T-helper 2 cell treated with Interferon-gamma antibody and Interleukin-4, amounts not matched to agents 5 μg/mL and 100 μg/mL, for 36 hours (primary cell): ENCODE measurements at regions not wholly inside any gene's neighbourhood (a gene's known extent, or its start where the extent isn't known, plus 50 kb on each side); places are given as distances from the start of the nearest gene placed in this dataset.
"Not testable (repeated sequence)": the region's sequence is repeated elsewhere in the genome, so short reads cannot be mapped to it uniquely, and the experiment has no call there.

Experiments used
- DNase-seq: peaks from one replicate; pipeline ENCODE4 v3.0.0; 2021; ENCODE audit warnings: low spot score
- H3K27ac Mint-ChIP-seq: one replicate; pipeline ENCODE4 v1.8.0; 2021; ENCODE audit warnings: mild to moderate bottlenecking, mixed read lengths
- H3K27me3 Mint-ChIP-seq: one replicate; pipeline ENCODE4 v1.8.0; 2021; ENCODE audit warnings: low read depth, mixed read lengths
- H3K36me3 Mint-ChIP-seq: one replicate; pipeline ENCODE4 v1.8.0; 2021; ENCODE audit warnings: low read depth, mixed read lengths
- H3K4me1 Mint-ChIP-seq: one replicate; pipeline ENCODE4 v1.8.0; 2021; ENCODE audit warnings: low read depth, mixed read lengths
- H3K4me3 Mint-ChIP-seq: one replicate; pipeline ENCODE4 v1.8.0; 2022; ENCODE audit warnings: mild to moderate bottlenecking, moderate library complexity, mixed read lengths
- H3K9me3 Mint-ChIP-seq: one replicate; pipeline ENCODE4 v1.8.0; 2021; ENCODE audit warnings: mixed read lengths

DNA sequence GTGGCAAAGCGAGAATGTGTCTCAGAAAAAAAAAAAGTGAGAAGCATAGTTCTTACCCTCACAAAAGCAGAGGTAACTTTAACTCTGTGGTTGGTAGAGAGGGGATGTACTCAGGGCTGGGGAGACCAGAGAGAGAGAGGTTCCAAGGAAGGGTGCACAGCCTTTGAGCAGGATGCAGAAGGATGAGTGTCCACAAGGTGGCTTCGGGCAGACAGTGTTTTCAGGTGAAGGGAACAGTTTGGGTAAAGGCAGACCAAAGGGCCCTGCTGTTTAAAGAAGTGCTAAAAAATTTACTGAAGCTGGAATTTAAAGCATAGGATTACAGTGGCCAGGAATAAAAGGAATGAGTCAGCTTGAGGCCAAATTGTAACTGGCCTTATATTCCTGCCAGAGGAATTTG, 2240.6 kb downstream of the EPHA3 start:
- peaks cover 41% of the 10 kb centered on the region for H3K9me3 Mint-ChIP-seq
- H3K4me3 Mint-ChIP-seq, H3K36me3 Mint-ChIP-seq: not testable (repeated sequence)

GRCh38 chr3:91349072-91349471, 2241.7 kb downstream of the EPHA3 start:
- H3K27me3 Mint-ChIP-seq: not testable (repeated sequence)

More for the DNA sequence above, 2240.6 kb downstream of the EPHA3 start:
- not testable (repeated sequence) for H3K4me1 Mint-ChIP-seq, DNase-seq, H3K27me3 Mint-ChIP-seq, H3K27ac Mint-ChIP-seq

DNA sequence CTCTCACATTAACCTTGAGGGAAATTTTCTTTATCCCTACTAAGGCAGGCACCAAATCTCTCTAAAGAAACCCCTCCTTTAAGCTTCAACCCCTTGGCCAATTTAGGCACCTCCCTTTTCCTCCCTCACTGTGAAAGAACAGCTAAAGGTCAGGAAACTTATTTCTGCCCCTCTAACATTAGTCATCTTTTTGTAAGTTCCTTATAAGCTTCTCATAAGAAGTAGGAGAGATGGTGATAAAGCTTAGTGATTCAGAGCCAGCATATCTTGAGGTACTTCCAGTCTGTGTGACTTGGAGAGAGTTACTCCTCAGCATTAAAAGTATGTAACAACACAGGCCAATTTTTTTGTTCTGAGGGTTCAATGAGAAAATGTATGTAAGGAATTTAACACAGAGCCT, 2244.7 kb downstream of the EPHA3 start:
- not testable (repeated sequence) for H3K27me3 Mint-ChIP-seq, H3K27ac Mint-ChIP-seq, H3K4me1 Mint-ChIP-seq, DNase-seq, H3K4me3 Mint-ChIP-seq, H3K36me3 Mint-ChIP-seq
- peaks cover 36% of the 10 kb centered on the region for H3K9me3 Mint-ChIP-seq

More at GRCh38 chr3:91349072-91349471, 2241.7 kb downstream of the EPHA3 start:
- H3K4me3 Mint-ChIP-seq, DNase-seq, H3K4me1 Mint-ChIP-seq, H3K36me3 Mint-ChIP-seq, H3K27ac Mint-ChIP-seq: not testable (repeated sequence)
- peaks cover 38% of the 10 kb centered on the region for H3K9me3 Mint-ChIP-seq

GRCh38 chr3:91359278-91359677, 2251.9 kb downstream of the EPHA3 start:
- not testable (repeated sequence) for DNase-seq, H3K4me1 Mint-ChIP-seq, H3K27ac Mint-ChIP-seq, H3K4me3 Mint-ChIP-seq, H3K36me3 Mint-ChIP-seq, H3K27me3 Mint-ChIP-seq
- peaks cover 38% of the 10 kb centered on the region for H3K9me3 Mint-ChIP-seq

DNA sequence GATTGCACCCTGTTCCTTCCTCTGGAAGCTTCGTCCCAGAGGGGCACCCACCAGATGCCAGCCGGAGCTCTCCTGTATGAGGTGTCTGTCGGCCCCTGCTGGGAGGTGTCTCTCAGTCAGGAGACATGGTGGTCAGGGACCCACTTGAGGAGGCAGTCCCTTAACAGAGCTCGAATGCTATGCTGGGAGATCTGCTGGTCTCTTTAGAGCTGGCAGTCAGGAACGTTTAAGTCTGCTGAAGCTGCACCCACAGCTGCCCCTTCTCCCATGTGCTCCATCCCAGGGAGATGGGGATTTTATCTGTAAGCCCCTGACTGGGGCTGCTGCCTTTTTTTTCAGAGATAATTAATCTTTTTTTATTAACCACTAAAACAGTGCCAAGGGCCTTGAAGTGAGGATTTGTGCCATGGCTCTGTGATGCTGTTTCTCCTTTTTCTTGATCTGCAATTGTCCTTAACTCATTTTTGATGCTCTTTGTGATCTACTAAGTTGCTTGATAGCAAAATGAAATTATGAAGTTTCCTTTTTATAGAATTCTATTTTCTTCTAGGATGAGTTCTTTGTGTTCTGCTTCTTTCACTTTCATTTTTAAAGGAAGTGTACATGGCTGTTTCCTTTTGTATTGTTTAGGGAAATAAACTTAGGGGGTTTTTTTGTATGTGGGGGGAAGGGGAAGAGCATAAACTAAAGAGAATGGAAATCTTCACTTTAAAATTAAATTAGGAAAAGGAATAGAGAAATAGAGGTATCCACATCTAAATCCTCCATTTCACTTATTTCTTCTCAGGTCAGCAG, 2275.9 kb downstream of the EPHA3 start:
- H3K27me3 Mint-ChIP-seq, H3K36me3 Mint-ChIP-seq, DNase-seq, H3K4me3 Mint-ChIP-seq, H3K4me1 Mint-ChIP-seq: not testable (repeated sequence)
- Mint-ChIP-seq H3K9me3 (peaks cover 45% of the 10 kb centered on the region), H3K27ac (peak overlapping the region; percentile 52)

GRCh38 chr3:91403938-91404337, 2296.5 kb downstream of the EPHA3 start:
- not testable (repeated sequence) for H3K27me3 Mint-ChIP-seq, H3K4me3 Mint-ChIP-seq, H3K36me3 Mint-ChIP-seq, H3K4me1 Mint-ChIP-seq, H3K27ac Mint-ChIP-seq, DNase-seq
- H3K9me3 Mint-ChIP-seq: peaks cover 30% of the 10 kb centered on the region

DNA sequence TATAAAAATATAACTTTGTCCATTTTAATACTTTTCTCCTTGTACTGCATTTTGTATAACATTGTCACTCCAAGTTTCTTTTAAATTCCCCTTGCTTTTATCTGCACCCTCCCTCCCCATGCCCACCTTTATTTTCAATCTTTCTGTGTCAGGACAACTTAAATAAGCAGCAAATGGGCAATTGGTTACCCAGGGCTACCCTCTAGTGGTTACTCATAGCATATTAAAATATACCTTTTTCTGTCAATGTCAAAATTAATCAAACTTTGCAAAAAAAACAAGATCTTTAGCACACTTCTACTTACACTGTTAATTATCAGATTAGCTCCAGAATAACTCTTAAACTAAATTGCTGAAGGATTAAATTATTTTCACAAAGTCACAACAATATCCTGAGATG, 2334.6 kb downstream of the EPHA3 start:
- H3K9me3 Mint-ChIP-seq: peaks cover 12% of the 10 kb centered on the region
- not testable (repeated sequence) for H3K27me3 Mint-ChIP-seq, H3K4me3 Mint-ChIP-seq, H3K36me3 Mint-ChIP-seq, DNase-seq, H3K27ac Mint-ChIP-seq, H3K4me1 Mint-ChIP-seq

DNA sequence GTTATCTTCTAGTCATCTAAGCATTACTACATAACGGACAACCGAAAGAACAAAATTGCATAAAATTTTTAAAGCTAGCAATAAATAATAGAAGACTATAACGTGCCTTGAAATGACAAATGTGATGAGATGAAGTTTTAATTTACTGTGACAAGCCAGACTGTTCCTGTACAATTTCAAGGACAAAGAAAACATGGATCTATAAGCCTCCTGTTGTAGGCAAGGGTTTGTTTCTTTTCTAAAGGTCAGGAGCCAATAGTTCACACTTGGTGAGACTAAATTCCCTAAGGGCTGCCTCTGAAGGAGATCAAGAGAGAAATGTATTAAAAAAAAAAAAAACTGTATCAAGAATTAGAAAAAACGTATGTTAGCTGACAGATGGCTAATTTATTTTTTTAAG, 2335.1 kb downstream of the EPHA3 start:
- H3K27me3 Mint-ChIP-seq, H3K27ac Mint-ChIP-seq, H3K4me1 Mint-ChIP-seq, H3K4me3 Mint-ChIP-seq, DNase-seq, H3K36me3 Mint-ChIP-seq: not testable (repeated sequence)
- peaks cover 11% of the 10 kb centered on the region for H3K9me3 Mint-ChIP-seq

- not testable (repeated sequence) for H3K27me3 Mint-ChIP-seq, H3K27ac Mint-ChIP-seq, H3K4me1 Mint-ChIP-seq, DNase-seq, H3K36me3 Mint-ChIP-seq, H3K4me3 Mint-ChIP-seq
- peaks cover 11% of the 10 kb centered on the region for H3K9me3 Mint-ChIP-seq
Measured at GRCh38 chr3:91448379-91448778, 2341.0 kb downstream of the EPHA3 start.

DNA sequence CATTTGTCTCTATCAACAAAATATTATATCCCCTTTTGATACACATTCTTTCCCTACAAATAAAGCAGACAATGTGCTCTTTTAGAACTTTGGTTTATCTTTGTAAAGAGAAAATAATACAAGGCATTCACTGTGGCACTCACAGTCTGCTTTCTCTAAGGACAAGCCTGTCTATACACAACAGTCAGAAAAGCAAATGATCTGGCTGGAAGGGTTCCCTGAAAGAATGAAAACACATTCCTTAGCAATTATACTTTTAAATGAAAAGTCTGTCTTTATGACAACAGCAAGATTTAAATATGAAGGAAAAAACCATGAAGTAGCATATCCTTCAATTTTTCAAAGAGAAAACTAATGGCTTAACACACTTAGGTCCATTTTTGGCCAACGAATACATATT, 2359.1 kb downstream of the EPHA3 start:
- not testable (repeated sequence) for H3K4me3 Mint-ChIP-seq, DNase-seq, H3K27me3 Mint-ChIP-seq, H3K36me3 Mint-ChIP-seq, H3K4me1 Mint-ChIP-seq, H3K9me3 Mint-ChIP-seq, H3K27ac Mint-ChIP-seq

DNA sequence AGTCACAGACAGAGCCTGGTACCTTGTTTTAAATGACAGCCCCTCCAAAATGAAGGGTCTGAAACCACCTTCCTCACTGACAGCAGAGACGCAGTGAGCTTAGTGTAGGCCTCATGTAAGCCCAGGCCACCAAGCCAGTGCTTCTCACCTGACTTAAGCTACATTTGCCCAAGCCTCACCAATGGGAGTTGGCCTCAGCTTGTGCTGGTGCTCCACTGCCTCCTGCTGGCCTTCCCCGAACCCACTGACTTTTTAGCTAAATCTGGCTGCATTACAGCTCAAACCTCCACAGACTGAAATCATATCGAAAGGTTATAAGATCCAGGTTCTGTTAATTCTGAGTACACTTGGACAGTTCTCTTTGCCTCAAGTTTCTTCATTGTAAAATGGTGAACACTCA, 2361.8 kb downstream of the EPHA3 start:
- H3K27ac Mint-ChIP-seq, H3K27me3 Mint-ChIP-seq, DNase-seq, H3K4me3 Mint-ChIP-seq, H3K36me3 Mint-ChIP-seq, H3K4me1 Mint-ChIP-seq: not testable (repeated sequence)
- peaks cover 15% of the 10 kb centered on the region for H3K9me3 Mint-ChIP-seq

- H3K27me3 Mint-ChIP-seq, H3K4me3 Mint-ChIP-seq, H3K4me1 Mint-ChIP-seq, DNase-seq, H3K27ac Mint-ChIP-seq, H3K36me3 Mint-ChIP-seq: not testable (repeated sequence)
- peaks cover 22% of the 10 kb centered on the region for H3K9me3 Mint-ChIP-seq
Measured at GRCh38 chr3:91485026-91485425, 2377.6 kb downstream of the EPHA3 start.

GRCh38 chr3:91485891-91486290, 2378.5 kb downstream of the EPHA3 start:
- DNase-seq, H3K27ac Mint-ChIP-seq, H3K27me3 Mint-ChIP-seq, H3K36me3 Mint-ChIP-seq, H3K4me1 Mint-ChIP-seq, H3K4me3 Mint-ChIP-seq: not testable (repeated sequence)
- H3K9me3 Mint-ChIP-seq: peaks cover 18% of the 10 kb centered on the region

GRCh38 chr3:91497712-91498111, 2390.3 kb downstream of the EPHA3 start:
- peaks cover 28% of the 10 kb centered on the region for H3K9me3 Mint-ChIP-seq
- H3K27ac Mint-ChIP-seq, H3K27me3 Mint-ChIP-seq, H3K36me3 Mint-ChIP-seq, DNase-seq, H3K4me1 Mint-ChIP-seq, H3K4me3 Mint-ChIP-seq: not testable (repeated sequence)

DNA sequence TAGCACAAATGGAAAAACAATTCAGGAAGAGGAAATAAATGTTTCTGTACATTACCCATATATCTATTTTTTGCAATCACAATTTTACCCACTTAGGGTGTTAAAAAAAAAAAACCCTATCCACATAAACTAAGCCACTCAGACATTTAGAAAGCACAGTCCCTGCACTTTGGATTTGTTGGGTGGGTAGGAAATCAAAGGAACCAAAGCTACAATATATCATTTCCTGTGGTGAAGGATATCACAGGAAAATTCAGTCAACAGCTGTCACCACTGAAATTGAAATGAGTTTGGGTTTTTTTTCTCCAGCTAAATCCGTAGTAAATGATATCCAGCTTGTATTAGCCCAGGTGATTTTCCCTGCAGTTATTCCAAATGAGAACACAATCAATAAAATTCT, 2392.4 kb downstream of the EPHA3 start:
- not testable (repeated sequence) for DNase-seq, H3K27ac Mint-ChIP-seq, H3K4me1 Mint-ChIP-seq, H3K36me3 Mint-ChIP-seq, H3K27me3 Mint-ChIP-seq, H3K4me3 Mint-ChIP-seq
- H3K9me3 Mint-ChIP-seq: peaks cover 22% of the 10 kb centered on the region
